Erythroblast (primary cell): ENCODE measurements at regions not wholly inside any gene's neighbourhood (a gene's known extent, or its start where the extent isn't known, plus 50 kb on each side); places are given as distances from the start of the nearest gene placed in this dataset.

ENCODE experiments used
- DNase-seq, 2 experiments: peaks; one replicate each; lab custom pipeline; 2025; lab: John Stamatoyannopoulos, UW
- GATA1 ChIP-seq: IDR thresholded peaks from 2 replicates; pipeline ENCODE4 v1.6.1; 2011; ENCODE audit warnings: low read depth, mild to moderate bottlenecking, control low read depth, low read length, moderate library complexity
- POLR2A ChIP-seq: IDR thresholded peaks from 2 replicates; pipeline ENCODE4 v1.6.1; 2011; ENCODE audit warnings: mild to moderate bottlenecking, low read length

- no peak for TF ChIP-seq GATA1
- TF ChIP-seq POLR2A = no peak
- DNase-seq = no peak
Observed at GRCh38 chr1:199204231-199204630, 565.4 kb downstream of the PTPRC start.

GRCh38 chr1:199205740-199206441, 567.1 kb downstream of the PTPRC start:
- DNase-seq = no peak
- TF ChIP-seq POLR2A (no peak), GATA1 (no peak)

- no peak for DNase-seq
- TF ChIP-seq POLR2A (no peak), GATA1 (no peak)
Observed at GRCh38 chr1:199208847-199209246, 570.0 kb downstream of the PTPRC start.

- no peak for DNase-seq
- no peak for TF ChIP-seq POLR2A
- TF ChIP-seq GATA1 = no peak
Observed at GRCh38 chr1:199218065-199218464, 579.2 kb downstream of the PTPRC start.

- TF ChIP-seq GATA1 (no peak), POLR2A (no peak)
- no peak for DNase-seq
Observed at GRCh38 chr1:199218533-199218932, 579.7 kb downstream of the PTPRC start.

- TF ChIP-seq GATA1 (no peak), POLR2A (no peak)
- no peak for DNase-seq
Observed at GRCh38 chr1:199220031-199220430, 581.2 kb downstream of the PTPRC start.

- TF ChIP-seq GATA1 (no peak), POLR2A (no peak)
- no peak for DNase-seq
Observed at GRCh38 chr1:199221371-199222150, 582.7 kb downstream of the PTPRC start.

GRCh38 chr1:199223936-199224335, 585.1 kb downstream of the PTPRC start:
- no peak for DNase-seq
- no peak for TF ChIP-seq POLR2A
- TF ChIP-seq GATA1 = no peak

- no peak for TF ChIP-seq POLR2A
- no peak for TF ChIP-seq GATA1
- no peak for DNase-seq
Observed at GRCh38 chr1:199226163-199226562, 587.3 kb downstream of the PTPRC start.

- no peak for DNase-seq
- TF ChIP-seq GATA1 (no peak), POLR2A (no peak)
Observed at GRCh38 chr1:199242147-199242546, 603.3 kb downstream of the PTPRC start.

GRCh38 chr1:199242601-199243000, 603.8 kb downstream of the PTPRC start:
- DNase-seq = no peak
- TF ChIP-seq GATA1 (no peak), POLR2A (no peak)

- peak; percentile 23 to 49 for DNase-seq
Observed at GRCh38 chr1:199243423-199244061, 604.7 kb downstream of the PTPRC start.

GRCh38 chr1:199245946-199246345, 607.1 kb downstream of the PTPRC start:
- no peak for DNase-seq
- TF ChIP-seq POLR2A (no peak), GATA1 (no peak)

More at GRCh38 chr1:199243423-199244061, 604.7 kb downstream of the PTPRC start:
- TF ChIP-seq GATA1 = no peak
- no peak for TF ChIP-seq POLR2A

GRCh38 chr1:199246716-199247115, 607.9 kb downstream of the PTPRC start:
- no peak for DNase-seq
- TF ChIP-seq POLR2A = no peak
